Common myeloid progenitor, CD34-positive (primary cell): ENCODE measurements at regions not wholly inside any gene's neighbourhood (a gene's known extent, or its start where the extent isn't known, plus 50 kb on each side); places are given as distances from the start of the nearest gene placed in this dataset.
"Not testable (repeated sequence)": the region's sequence is repeated elsewhere in the genome, so short reads cannot be mapped to it uniquely, and the experiment has no call there.

Experiments used
- CTCF ChIA-PET: fragments of 350-600 bp; sonication (Branson Sonifier 250); formaldehyde crosslinking; loops from one replicate; lab custom pipeline; 2021; ENCODE audit warnings: antibody characterized with exemption; lab: Charles Lee
- POLR2A ChIA-PET: fragments of 350-600 bp; sonication (Branson Sonifier 250); formaldehyde crosslinking; loops from one replicate; lab custom pipeline; 2021; ENCODE audit warnings: antibody characterized with exemption; lab: Charles Lee
- DNase-seq, 3 donors: peaks; one replicate each; pipeline versions ENCODE4 v3.0.0 to v3.0.0-alpha.2; 2013
- H3K27ac ChIP-seq, 2 experiments: 1 replicate in 1 of 2; 2 replicates in 1 of 2; pipeline ENCODE4 v1.7.0; 2013; ENCODE audit warnings: inconsistent platforms in 2 of 2, low read length in 2 of 2, mild to moderate bottlenecking in 2 of 2, low read depth in 1 of 2, moderate library complexity in 1 of 2; ENCODE audit not compliant: severe bottlenecking in 2 of 2, insufficient read depth in 1 of 2, poor library complexity in 1 of 2
- H3K27me3 ChIP-seq, 5 experiments: replicated peaks in 2 of 5; 1 replicate in 3 of 5; 2 replicates in 2 of 5; pipeline versions ENCODE4 v1.6.1 to v1.7.0; 2013; ENCODE audit warnings: low read length in 4 of 5, mild to moderate bottlenecking in 2 of 5, moderate library complexity in 2 of 5, inconsistent platforms in 1 of 5; ENCODE audit not compliant: insufficient read depth in 5 of 5, control insufficient read depth in 4 of 5
- H3K36me3 ChIP-seq, 4 experiments: 1 replicate in 2 of 4; 2 replicates in 2 of 4; pipeline versions ENCODE4 v1.6.1 to v1.7.0; 2013; ENCODE audit warnings: low read length in 3 of 4, control low read depth in 1 of 4, mild to moderate bottlenecking in 1 of 4; ENCODE audit not compliant: control insufficient read depth in 4 of 4, insufficient read depth in 4 of 4
- H3K4me1 ChIP-seq, 4 experiments: 1 replicate in 3 of 4; 2 replicates in 1 of 4; pipeline versions ENCODE4 v1.6.1 to v1.7.1; 2013; ENCODE audit warnings: low read length in 3 of 4, mild to moderate bottlenecking in 3 of 4, control low read depth in 1 of 4, inconsistent platforms in 1 of 4, moderate library complexity in 1 of 4; ENCODE audit not compliant: control insufficient read depth in 4 of 4, insufficient read depth in 4 of 4; ENCODE audit errors: control extremely low read depth in 1 of 4
- H3K4me3 ChIP-seq, 7 experiments: 1 replicate in 4 of 7; 2 replicates in 3 of 7; pipeline versions ENCODE4 v1.5.1 to v1.7.0; 2013; ENCODE audit warnings: mild to moderate bottlenecking in 7 of 7, low read length in 6 of 7, moderate library complexity in 6 of 7, inconsistent platforms in 2 of 7, low read depth in 2 of 7, control low read depth in 1 of 7; ENCODE audit not compliant: insufficient read depth in 4 of 7, control insufficient read depth in 1 of 7; ENCODE audit errors: extremely low read depth in 1 of 7
- H3K9me3 ChIP-seq, 5 experiments: 1 replicate in 4 of 5; 2 replicates in 1 of 5; pipeline versions ENCODE4 v1.6.1 to v1.7.1; 2013; ENCODE audit warnings: low read length in 4 of 5, mild to moderate bottlenecking in 2 of 5, inconsistent platforms in 1 of 5, low read depth in 1 of 5, moderate library complexity in 1 of 5; ENCODE audit not compliant: control insufficient read depth in 4 of 5, insufficient read depth in 2 of 5; ENCODE audit errors: control extremely low read depth in 1 of 5
- whole genome bisulfite sequencing: methylation state at CpG from one replicate; pipeline ENCODE4 v1.1.5; 2013; ENCODE audit not compliant: insufficient coverage; 5-methylcytosine and 5-hydroxymethylcytosine counted together

GRCh38 chr22:26970809-26971394, 313.5 kb downstream of the MIAT start:
- peaks cover 0 to 20% (median 0%) of the 10 kb centered on the region in 5 experiments for H3K27me3 ChIP-seq
- ChIA-PET POLR2A (no interaction called here), CTCF (no interaction called here)
- no peak for DNase-seq
- H3K9me3 ChIP-seq: peaks cover 0 to 2% (median 0%) of the 10 kb centered on the region in 5 experiments
- no peaks in the 10 kb centered on the region for H3K4me1 ChIP-seq
- H3K4me3 ChIP-seq: no peak overlapping the region
- no peaks in the 10 kb centered on the region for H3K36me3 ChIP-seq
- 50% methylated on average over 2 of the region's 5 CpGs for WGBS
- H3K27ac ChIP-seq: no peak overlapping the region

DNA sequence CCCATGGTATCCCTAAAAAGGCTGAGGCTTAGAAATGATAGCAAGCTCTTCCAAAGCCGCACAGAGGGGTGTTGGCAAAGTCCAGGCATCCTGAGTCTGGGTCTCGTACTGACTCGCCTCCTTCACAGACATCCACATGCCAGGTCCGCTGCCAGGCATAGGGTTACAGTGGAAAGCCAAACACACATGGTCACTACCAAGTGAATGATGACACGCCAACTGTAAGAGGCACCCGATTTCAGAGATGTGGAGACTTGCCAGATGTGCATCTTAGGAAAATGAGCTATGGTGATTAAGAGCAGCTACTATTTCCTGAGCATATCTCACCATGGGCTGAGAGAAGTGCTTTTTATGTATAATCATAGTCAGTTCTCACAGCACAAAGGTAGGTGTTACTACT, 314.9 kb downstream of the MIAT start:
- Histone ChIP-seq H3K27me3 (peaks cover 0 to 28% (median 0%) of the 10 kb centered on the region in 5 experiments), H3K27ac (no peak overlapping the region), H3K4me1 (no peaks in the 10 kb centered on the region), H3K9me3 (no peaks in the 10 kb centered on the region), H3K4me3 (no peak overlapping the region), H3K36me3 (no peaks in the 10 kb centered on the region)
- WGBS: 90% methylated on average over 6 of the region's 6 CpGs
- DNase-seq: no peak
- POLR2A ChIA-PET: no interaction called here
- CTCF ChIA-PET: no interaction called here

DNA sequence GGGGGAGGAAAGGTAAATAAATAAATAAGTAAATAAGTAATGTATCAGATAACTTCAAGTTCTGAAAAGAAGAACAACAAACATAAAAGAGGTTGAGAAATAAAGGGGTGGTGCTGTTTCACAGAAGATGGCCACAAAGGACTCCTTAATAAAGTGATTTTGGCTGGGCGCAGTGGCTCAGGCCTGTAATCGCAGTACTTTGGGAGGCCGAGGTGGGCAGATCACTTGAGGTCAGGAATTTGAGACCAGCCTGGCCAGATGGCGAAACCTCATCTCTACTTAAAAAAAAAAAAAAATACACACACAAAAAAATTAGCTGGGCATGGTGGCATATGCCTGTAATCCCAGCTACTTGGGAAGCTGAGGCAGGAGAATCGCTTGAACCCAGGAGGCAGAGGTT, 315.5 kb downstream of the MIAT start:
- H3K27me3 ChIP-seq: peaks cover 0 to 33% (median 0%) of the 10 kb centered on the region in 5 experiments
- POLR2A ChIA-PET, CTCF ChIA-PET, H3K27ac ChIP-seq, H3K36me3 ChIP-seq, DNase-seq, H3K4me3 ChIP-seq, H3K9me3 ChIP-seq, H3K4me1 ChIP-seq: not testable (repeated sequence)
- WGBS: 100% methylated on average over 1 of the region's 5 CpGs

DNA sequence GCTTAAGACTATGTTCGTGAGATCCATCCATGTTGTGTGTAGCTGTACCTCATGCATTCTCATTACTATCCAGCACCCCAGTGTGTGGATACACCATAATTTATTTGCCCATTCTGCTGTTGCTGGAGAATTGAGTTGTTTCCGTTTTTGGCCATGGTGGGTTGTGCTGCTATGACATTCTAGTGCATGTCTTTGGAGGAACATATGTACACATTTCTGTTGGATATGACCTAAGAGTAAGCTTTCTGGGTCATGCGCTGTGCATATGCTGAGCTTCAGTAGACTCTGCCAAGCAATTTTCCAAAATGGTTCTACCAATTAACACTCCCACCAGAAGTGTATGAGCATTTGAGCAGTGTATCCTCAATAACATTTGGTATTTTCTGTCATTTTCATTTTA, 316.6 kb downstream of the MIAT start:
- H3K36me3 ChIP-seq: no peaks in the 10 kb centered on the region
- no peak for DNase-seq
- H3K4me3 ChIP-seq: no peak overlapping the region
- no peak overlapping the region for H3K27ac ChIP-seq
- 100% methylated on average over 1 of the region's 3 CpGs for WGBS
- POLR2A ChIA-PET: no interaction called here
- peaks cover 0 to 33% (median 0%) of the 10 kb centered on the region in 5 experiments for H3K27me3 ChIP-seq
- CTCF ChIA-PET: no interaction called here
- H3K9me3 ChIP-seq: peaks cover 0 to 2% (median 0%) of the 10 kb centered on the region in 5 experiments
- no peaks in the 10 kb centered on the region for H3K4me1 ChIP-seq

- ChIA-PET POLR2A (no interaction called here), CTCF (no interaction called here)
- 83% methylated on average over 3 of the region's 4 CpGs for WGBS
- Histone ChIP-seq H3K9me3 (peaks cover 0 to 2% (median 0%) of the 10 kb centered on the region in 5 experiments), H3K36me3 (no peaks in the 10 kb centered on the region), H3K4me3 (no peak overlapping the region), H3K4me1 (no peaks in the 10 kb centered on the region), H3K27me3 (peaks cover 0 to 35% (median 0%) of the 10 kb centered on the region in 5 experiments), H3K27ac (no peak overlapping the region)
- DNase-seq: no peak
Observed at GRCh38 chr22:26974914-26975803, 317.8 kb downstream of the MIAT start.

GRCh38 chr22:26975865-26976264, 318.5 kb downstream of the MIAT start:
- H3K27ac ChIP-seq: no peak overlapping the region
- ChIA-PET CTCF (no interaction called here), POLR2A (no interaction called here)
- H3K27me3 ChIP-seq: peaks cover 0 to 38% (median 2%) of the 10 kb centered on the region in 5 experiments
- 71% methylated on average over 2 of the region's 3 CpGs for WGBS
- peaks cover 0 to 2% (median 0%) of the 10 kb centered on the region in 5 experiments for H3K9me3 ChIP-seq
- no peak overlapping the region for H3K4me3 ChIP-seq
- DNase-seq: no peak
- H3K36me3 ChIP-seq: no peaks in the 10 kb centered on the region
- no peaks in the 10 kb centered on the region for H3K4me1 ChIP-seq
